RWPE2 (cell line): ENCODE measurements at regions not wholly inside any gene's neighbourhood (a gene's known extent, or its start where the extent isn't known, plus 50 kb on each side); places are given as distances from the start of the nearest gene placed in this dataset.

Experiments used
- ATAC-seq: fragments of 200-7000 bp; cut with Tn5 transposase; 3 replicates; pipeline ENCODE4 v1.9.1; 2021; ENCODE audit warnings: low read depth
- DNase-seq: peaks from one replicate; pipeline ENCODE4 v3.0.0-alpha.2; 2020; ENCODE audit warnings: low spot score
- H3K27ac ChIP-seq: fragments of 450-650 bp; 2 replicates; pipeline ENCODE4 v1.5.1; 2017; ENCODE audit warnings: mild to moderate bottlenecking; ENCODE audit not compliant: poor library complexity, severe bottlenecking
- H3K27me3 ChIP-seq: fragments of 250-450 bp; sonication (Bioruptor Pico); 2 replicates; pipeline ENCODE4 v1.5.1; 2021; ENCODE audit warnings: mild to moderate bottlenecking, moderate library complexity; ENCODE audit not compliant: insufficient read depth, poor library complexity, severe bottlenecking
- H3K36me3 ChIP-seq: fragments of 250-450 bp; sonication (Bioruptor Pico); 2 replicates; pipeline ENCODE4 v1.5.1; 2020; ENCODE audit warnings: low read depth, mild to moderate bottlenecking, moderate library complexity
- H3K4me1 ChIP-seq: fragments of 250-450 bp; sonication (Bioruptor Pico); 2 replicates; pipeline ENCODE4 v1.5.1; 2021; ENCODE audit warnings: mild to moderate bottlenecking, moderate library complexity; ENCODE audit not compliant: insufficient read depth, poor library complexity, severe bottlenecking
- H3K4me3 ChIP-seq: fragments of 250-450 bp; sonication (Bioruptor Pico); 2 replicates; pipeline ENCODE4 v1.5.1; 2021; ENCODE audit warnings: mild to moderate bottlenecking, moderate library complexity; ENCODE audit not compliant: severe bottlenecking
- H3K9me3 ChIP-seq: fragments of 250-450 bp; sonication (Bioruptor Pico); 2 replicates; pipeline ENCODE4 v1.5.1; 2021; ENCODE audit warnings: mild to moderate bottlenecking, moderate library complexity; ENCODE audit not compliant: severe bottlenecking
- TF ChIP-seq, protein P1 (sequence below): fragments of 450-650 bp; IDR thresholded peaks from one replicate; pipeline ENCODE4 v1.5.1; 2017; ENCODE audit warnings: mild to moderate bottlenecking, moderate library complexity; ENCODE audit not compliant: poor library complexity, severe bottlenecking

DNA sequence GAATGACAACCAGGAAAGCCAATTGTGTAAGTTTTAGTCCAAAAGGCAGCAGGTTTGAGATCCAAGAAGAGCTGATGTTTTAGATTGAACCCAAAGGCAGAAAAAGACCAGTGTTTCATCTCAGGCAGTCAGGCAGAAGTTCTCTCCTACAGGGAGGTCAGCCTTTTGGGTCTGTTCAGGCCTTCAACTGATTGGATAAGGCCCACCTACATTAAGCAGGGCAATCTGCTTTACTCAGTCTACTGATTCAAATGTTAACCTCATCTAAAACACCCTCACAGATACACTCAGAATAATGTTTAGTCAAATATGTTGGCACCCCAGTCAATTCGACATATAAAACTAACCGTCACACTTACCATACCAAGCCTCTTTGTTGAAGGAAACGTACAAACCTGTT lies 134.2 kb upstream of the NEIL3 start:
- Histone ChIP-seq H3K27ac (no peak overlapping the region), H3K4me3 (no peak overlapping the region), H3K27me3 (no peaks in the 10 kb centered on the region), H3K4me1 (no peaks in the 10 kb centered on the region), H3K36me3 (no peaks in the 10 kb centered on the region), H3K9me3 (no peaks in the 10 kb centered on the region)
- no peak for DNase-seq
- ATAC-seq = no peak
- TF ChIP-seq, protein P1, sequence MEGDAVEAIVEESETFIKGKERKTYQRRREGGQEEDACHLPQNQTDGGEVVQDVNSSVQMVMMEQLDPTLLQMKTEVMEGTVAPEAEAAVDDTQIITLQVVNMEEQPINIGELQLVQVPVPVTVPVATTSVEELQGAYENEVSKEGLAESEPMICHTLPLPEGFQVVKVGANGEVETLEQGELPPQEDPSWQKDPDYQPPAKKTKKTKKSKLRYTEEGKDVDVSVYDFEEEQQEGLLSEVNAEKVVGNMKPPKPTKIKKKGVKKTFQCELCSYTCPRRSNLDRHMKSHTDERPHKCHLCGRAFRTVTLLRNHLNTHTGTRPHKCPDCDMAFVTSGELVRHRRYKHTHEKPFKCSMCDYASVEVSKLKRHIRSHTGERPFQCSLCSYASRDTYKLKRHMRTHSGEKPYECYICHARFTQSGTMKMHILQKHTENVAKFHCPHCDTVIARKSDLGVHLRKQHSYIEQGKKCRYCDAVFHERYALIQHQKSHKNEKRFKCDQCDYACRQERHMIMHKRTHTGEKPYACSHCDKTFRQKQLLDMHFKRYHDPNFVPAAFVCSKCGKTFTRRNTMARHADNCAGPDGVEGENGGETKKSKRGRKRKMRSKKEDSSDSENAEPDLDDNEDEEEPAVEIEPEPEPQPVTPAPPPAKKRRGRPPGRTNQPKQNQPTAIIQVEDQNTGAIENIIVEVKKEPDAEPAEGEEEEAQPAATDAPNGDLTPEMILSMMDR = no peak

DNA sequence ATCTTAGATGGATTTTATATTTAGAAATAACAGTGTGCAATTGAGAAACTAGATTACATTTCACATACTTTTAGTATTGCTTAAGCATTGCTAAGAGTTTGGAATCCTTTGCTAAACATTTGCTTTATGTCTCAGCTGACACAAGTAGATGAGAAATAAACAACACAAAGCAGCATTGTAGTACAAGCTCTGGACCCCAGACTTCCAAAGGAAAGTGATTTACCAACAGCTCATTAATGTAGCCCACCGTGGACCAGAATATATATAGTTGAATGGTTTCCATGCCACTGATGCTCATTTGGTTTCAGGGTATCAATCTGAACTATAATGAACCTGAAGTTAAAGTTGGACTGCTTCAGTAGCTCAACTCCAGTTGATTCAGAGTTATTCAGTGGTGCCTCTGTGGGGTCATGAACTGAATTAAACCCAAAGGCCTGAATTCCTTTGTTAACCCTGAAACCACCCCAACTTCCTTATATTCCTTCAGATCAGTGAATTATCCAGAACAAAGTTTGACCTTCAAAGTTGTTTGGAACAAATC lies 132.1 kb upstream of the NEIL3 start:
- DNase-seq (no peak), ATAC-seq (no peak)
- Histone ChIP-seq H3K27ac (no peak overlapping the region), H3K9me3 (no peaks in the 10 kb centered on the region), H3K27me3 (no peaks in the 10 kb centered on the region), H3K36me3 (no peaks in the 10 kb centered on the region), H3K4me1 (no peaks in the 10 kb centered on the region), H3K4me3 (no peak overlapping the region)
- TF ChIP-seq, protein P1 = no peak

DNA sequence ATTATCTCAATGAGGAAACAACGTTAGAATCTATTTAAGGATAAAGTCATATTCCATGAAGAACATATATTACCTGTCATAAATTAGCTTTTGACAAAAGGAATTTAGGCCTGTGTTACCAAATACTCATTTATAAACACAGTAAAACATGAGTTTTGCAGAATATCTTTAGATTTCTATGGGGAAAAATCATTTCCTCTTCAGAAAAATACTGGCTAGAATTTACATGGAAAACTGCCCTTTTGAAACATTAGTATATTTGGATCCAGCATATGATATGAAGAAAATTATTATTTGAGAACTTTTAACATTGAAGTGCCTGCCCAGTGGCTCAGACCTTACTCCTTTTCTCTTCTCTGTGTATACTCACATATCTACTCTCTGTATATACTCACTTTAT lies 131.4 kb upstream of the NEIL3 start:
- no peaks in the 10 kb centered on the region for H3K27me3 ChIP-seq
- no peaks in the 10 kb centered on the region for H3K9me3 ChIP-seq
- DNase-seq = no peak
- TF ChIP-seq, protein P1 = no peak
- no peaks in the 10 kb centered on the region for H3K4me1 ChIP-seq
- no peaks in the 10 kb centered on the region for H3K36me3 ChIP-seq
- no peak for ATAC-seq
- no peak overlapping the region for H3K27ac ChIP-seq
- H3K4me3 ChIP-seq = no peak overlapping the region

DNA sequence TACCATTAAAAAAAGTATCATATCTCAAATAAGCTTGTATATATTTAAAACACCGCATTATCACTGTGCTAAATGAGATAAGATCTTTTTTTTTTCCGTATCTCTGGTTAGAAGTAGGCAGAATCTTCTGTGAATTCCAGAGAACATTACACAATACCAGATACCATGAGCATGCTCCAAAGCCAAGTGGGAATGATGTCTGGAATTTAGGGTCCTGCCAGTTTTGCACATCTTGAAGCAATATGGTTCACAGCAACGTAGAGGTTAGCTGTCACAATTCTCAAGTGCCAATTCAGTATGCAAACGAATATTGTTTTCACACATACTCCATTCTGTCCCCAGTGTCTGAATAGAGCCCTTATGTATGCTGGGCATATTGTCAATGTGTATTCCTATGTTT lies 127.5 kb upstream of the NEIL3 start:
- H3K27ac ChIP-seq = no peak overlapping the region
- H3K9me3 ChIP-seq = no peaks in the 10 kb centered on the region
- H3K36me3 ChIP-seq = no peaks in the 10 kb centered on the region
- no peak overlapping the region for H3K4me3 ChIP-seq
- H3K27me3 ChIP-seq = no peaks in the 10 kb centered on the region
- no peak for DNase-seq
- TF ChIP-seq, protein P1 = no peak
- no peaks in the 10 kb centered on the region for H3K4me1 ChIP-seq
- no peak for ATAC-seq

DNA sequence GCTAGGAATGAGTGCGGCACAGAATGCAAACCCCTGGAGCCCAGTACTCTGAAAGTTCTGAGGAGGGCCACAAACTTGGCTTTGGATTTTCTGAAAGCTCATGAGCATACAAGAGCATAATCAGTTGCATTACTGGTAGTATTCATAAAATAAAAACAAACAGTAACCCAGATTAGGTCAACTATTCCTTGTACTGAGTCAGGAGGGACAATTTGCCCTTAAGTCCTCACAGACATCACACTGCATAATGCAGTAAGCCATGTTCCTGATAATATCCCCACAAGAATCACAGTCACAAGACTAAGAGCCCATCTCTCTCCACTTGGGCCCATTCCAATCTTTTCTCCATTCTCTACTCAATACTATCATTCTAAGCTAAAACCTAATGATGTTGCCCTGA lies 126.9 kb upstream of the NEIL3 start:
- Histone ChIP-seq H3K9me3 (no peaks in the 10 kb centered on the region), H3K4me1 (no peaks in the 10 kb centered on the region), H3K27me3 (no peaks in the 10 kb centered on the region), H3K36me3 (no peaks in the 10 kb centered on the region), H3K27ac (no peak overlapping the region), H3K4me3 (no peak overlapping the region)
- DNase-seq (no peak), ATAC-seq (no peak)
- TF ChIP-seq, protein P1 = no peak
